Adrenal gland (tissue), 9 donors: ENCODE measurements at regions not wholly inside any gene's neighbourhood (a gene's known extent, or its start where the extent isn't known, plus 50 kb on each side); places are given as distances from the start of the nearest gene placed in this dataset.

Experiments used
- DNase-seq, 7 donors: peaks; one replicate each; pipeline ENCODE4 v3.0.0-alpha.2; 2019 to 2020
- H3K27ac ChIP-seq, 5 donors: fragments of 200-600 bp; sonication (generic) in 4 of 5; 1 replicate in 3 of 5; 2 replicates in 2 of 5; pipeline versions ENCODE4 v1.5.1 to v1.8.0; 2016 to 2020; ENCODE audit warnings: mild to moderate bottlenecking in 1 of 5
- H3K27me3 ChIP-seq: fragments of 200-600 bp; 2 replicates; pipeline ENCODE4 v1.8.0; 2021
- H3K36me3 ChIP-seq, 2 donors: fragments of 200-600 bp; replicated peaks in 1 of 2; 1 replicate in 1 of 2; 2 replicates in 1 of 2; pipeline versions ENCODE4 v1.5.1 to v1.8.0; 2018 to 2022
- H3K4me1 ChIP-seq, 2 donors: fragments of 200-600 bp; replicated peaks in 1 of 2; 1 replicate in 1 of 2; 2 replicates in 1 of 2; pipeline versions ENCODE4 v1.5.1 to v1.8.0; 2018 to 2021
- H3K4me3 ChIP-seq, 4 donors: fragments of 200-600 bp; sonication (generic) in 3 of 4; one replicate each; pipeline ENCODE4 v1.5.1; 2016 to 2018
- H3K9me3 ChIP-seq, 3 donors: fragments of 200-600 bp; sonication (generic) in 1 of 3; replicated peaks in 1 of 3; 1 replicate in 2 of 3; 2 replicates in 1 of 3; pipeline versions ENCODE4 v1.5.1 to v1.8.0; 2016 to 2021
- POLR2A ChIP-seq, 2 donors: fragments of 450-650 bp; IDR thresholded peaks; one replicate each; pipeline ENCODE4 v1.6.1; 2017; ENCODE audit warnings: antibody characterized with exemption in 2 of 2, mild to moderate bottlenecking in 2 of 2, moderate library complexity in 1 of 2
- WGBS, 4 donors: extraction: QIAGEN DNeasy Blood & Tissue Kit in 2 of 4; methylation state at CpG; one replicate each; pipeline versions ENCODE4 v1.1.5 to v1.1.7; 2013 to 2017; 5-methylcytosine and 5-hydroxymethylcytosine counted together
- intact Hi-C, 2 donors: fragments of 100-400 bp; cut with DNase I; formaldehyde crosslinking; loops; one replicate each; pipeline versions ENCODE4 v1.14.1 to v1.15.0; 2022 to 2023
- TF ChIP-seq, protein P1 (sequence below), 6 experiments: fragments of 450-650 bp in 4 of 6; fragments of 200-600 bp in 2 of 6; sonication (generic) in 1 of 6; IDR thresholded peaks; 1 replicate in 5 of 6; 2 replicates in 1 of 6; pipeline versions ENCODE4 v1.5.1 to v1.8.0; 2016 to 2021; ENCODE audit warnings: antibody characterized with exemption in 6 of 6, mild to moderate bottlenecking in 2 of 6, moderate library complexity in 1 of 6
- donor health status: healthy with polysubstance abuse.
- donor health status: Bipolar disorder and iron deficiency.
- donor health status: DM: yes; HTN: yes; CAD: no.
- donor health status: DM: no; HTN: no; CAD: no.
- donor health status: DM: no; HTN: no; CAD: no.

DNA sequence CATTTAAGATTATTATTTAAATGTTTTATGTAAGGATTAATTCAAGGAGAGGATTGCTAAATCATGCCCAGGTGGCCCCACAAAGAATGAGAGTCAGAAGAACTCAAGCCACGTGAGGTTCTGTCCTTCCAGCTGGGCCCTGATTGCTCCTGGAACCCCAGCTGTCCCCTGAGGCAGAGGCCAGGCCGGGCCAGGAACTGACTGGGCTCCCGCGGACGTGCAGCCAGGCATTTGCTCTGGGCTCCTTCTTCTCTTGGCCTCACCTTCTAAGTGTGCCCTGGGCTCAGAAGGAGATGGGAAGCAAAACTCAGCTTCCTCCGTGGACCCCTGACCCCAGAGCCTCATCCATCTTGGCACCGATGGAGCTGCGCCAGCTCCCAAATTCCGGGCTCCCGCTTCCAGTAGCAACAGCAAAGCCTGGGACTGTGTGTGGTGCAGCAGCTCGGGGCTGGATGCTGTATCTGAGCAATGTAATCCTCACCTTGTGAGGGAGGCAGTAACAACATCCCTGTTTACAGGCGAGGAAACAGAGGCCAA is 250.6 kb upstream of the PPP2R2D start:
- no peak for DNase-seq
- intact Hi-C loops: no loop called here
- no peak overlapping the region for H3K4me3 ChIP-seq
- no peaks in the 10 kb centered on the region for H3K27me3 ChIP-seq
- H3K27ac ChIP-seq: no peak overlapping the region
- no peak for TF ChIP-seq POLR2A (IDR thresholded peaks at IDR 0.05)
- TF ChIP-seq, protein P1, sequence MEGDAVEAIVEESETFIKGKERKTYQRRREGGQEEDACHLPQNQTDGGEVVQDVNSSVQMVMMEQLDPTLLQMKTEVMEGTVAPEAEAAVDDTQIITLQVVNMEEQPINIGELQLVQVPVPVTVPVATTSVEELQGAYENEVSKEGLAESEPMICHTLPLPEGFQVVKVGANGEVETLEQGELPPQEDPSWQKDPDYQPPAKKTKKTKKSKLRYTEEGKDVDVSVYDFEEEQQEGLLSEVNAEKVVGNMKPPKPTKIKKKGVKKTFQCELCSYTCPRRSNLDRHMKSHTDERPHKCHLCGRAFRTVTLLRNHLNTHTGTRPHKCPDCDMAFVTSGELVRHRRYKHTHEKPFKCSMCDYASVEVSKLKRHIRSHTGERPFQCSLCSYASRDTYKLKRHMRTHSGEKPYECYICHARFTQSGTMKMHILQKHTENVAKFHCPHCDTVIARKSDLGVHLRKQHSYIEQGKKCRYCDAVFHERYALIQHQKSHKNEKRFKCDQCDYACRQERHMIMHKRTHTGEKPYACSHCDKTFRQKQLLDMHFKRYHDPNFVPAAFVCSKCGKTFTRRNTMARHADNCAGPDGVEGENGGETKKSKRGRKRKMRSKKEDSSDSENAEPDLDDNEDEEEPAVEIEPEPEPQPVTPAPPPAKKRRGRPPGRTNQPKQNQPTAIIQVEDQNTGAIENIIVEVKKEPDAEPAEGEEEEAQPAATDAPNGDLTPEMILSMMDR (IDR thresholded peaks at IDR 0.05): no peak
- 55 to 62% (median 59%) methylated on average over 10 to 12 of the region's 12 CpGs for WGBS, 4 donors
- H3K36me3 ChIP-seq: no peaks in the 10 kb centered on the region
- H3K9me3 ChIP-seq: no peaks in the 10 kb centered on the region
- H3K4me1 ChIP-seq: peaks cover 7 to 8% of the 10 kb centered on the region in 2 donors

DNA sequence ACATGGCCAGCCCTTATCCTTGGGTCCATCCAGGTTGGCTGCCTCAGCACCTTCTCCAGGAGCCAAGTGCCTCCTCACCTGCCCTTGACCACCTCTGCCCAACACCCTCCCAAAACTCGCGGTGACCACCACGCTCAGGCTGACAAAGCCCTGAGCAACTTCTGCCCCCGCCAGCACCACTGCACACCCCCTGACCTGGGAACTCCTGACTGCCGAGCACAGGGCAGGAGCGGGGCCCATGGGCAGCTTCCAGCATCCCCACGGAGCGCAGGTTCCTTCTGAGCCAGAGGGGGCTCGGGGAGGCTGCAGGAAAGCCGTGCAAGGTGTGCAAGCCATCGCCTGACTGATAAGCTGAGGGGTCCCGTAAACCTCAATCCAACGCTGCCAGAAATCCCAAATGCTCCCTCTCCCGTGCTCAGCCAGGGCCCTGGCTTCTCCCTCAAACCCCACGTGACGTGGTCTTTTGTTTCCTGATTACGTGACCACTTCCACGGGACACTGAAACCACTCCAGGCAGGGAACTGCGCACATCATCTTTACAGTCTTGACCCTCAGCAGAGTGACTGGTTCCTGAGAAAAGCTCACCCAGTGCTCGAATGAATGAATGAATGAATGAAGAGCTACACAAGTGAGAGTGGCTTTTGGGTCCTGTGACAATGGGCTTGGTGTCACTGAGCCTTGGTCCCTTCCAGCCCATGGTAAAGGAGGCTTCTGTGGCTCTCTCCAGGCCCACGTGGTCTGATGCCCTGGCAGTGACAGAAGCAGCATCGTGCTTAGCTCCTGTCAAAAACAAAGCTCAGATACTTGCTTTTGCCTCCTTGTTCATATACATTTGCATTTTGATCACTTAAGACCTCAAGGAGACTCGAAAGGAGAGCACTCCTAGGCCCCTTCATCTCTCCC is 249.8 kb upstream of the PPP2R2D start:
- intact Hi-C loops: no loop called here
- peaks cover 7 to 11% of the 10 kb centered on the region in 2 donors for H3K4me1 ChIP-seq
- no peak overlapping the region for H3K4me3 ChIP-seq
- TF ChIP-seq POLR2A (IDR thresholded peaks at IDR 0.05): no peak
- no peak overlapping the region for H3K27ac ChIP-seq
- H3K36me3 ChIP-seq: no peaks in the 10 kb centered on the region
- no peaks in the 10 kb centered on the region for H3K9me3 ChIP-seq
- no peaks in the 10 kb centered on the region for H3K27me3 ChIP-seq
- 73 to 82% (median 80%) methylated on average over 18 to 23 of the region's 23 CpGs for WGBS, 4 donors
- no peak for DNase-seq

DNA sequence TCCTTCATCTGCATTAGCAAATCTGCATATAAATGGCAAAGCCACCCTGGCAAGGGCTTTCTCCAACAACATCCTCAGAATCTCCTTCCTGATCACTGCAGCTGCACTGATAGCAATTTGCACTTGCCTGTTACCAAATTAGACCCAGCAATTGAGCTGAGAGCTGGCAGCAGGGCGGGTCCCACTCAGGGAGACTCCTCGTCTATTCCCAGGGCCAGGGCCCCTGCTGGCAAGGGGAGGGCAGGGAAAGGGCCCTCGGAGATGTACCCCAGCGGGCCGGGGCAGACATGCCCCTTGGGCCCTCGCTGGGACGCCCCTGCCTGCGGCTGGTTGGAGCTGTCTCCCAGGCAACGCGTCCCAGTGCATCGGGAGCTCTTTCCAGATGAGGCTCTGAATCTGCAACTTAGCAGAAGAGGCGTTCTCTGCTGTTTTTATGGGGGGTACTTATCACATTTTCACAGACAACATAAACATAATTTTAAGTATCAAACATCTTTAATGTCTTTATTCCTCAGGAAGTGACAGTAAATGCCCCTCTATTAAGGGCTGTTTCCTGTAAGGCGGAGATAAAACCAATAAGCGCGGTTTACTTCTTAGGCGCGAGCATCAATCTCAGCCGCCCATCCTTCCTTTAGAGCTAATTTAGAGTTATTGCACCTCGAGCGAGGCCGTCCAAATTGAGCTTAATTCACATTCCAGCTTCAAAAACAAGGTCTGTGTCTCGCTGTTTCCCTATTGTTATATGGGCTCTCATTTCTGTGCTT is 249.0 kb upstream of the PPP2R2D start:
- intact Hi-C loops: no loop called here

DNA sequence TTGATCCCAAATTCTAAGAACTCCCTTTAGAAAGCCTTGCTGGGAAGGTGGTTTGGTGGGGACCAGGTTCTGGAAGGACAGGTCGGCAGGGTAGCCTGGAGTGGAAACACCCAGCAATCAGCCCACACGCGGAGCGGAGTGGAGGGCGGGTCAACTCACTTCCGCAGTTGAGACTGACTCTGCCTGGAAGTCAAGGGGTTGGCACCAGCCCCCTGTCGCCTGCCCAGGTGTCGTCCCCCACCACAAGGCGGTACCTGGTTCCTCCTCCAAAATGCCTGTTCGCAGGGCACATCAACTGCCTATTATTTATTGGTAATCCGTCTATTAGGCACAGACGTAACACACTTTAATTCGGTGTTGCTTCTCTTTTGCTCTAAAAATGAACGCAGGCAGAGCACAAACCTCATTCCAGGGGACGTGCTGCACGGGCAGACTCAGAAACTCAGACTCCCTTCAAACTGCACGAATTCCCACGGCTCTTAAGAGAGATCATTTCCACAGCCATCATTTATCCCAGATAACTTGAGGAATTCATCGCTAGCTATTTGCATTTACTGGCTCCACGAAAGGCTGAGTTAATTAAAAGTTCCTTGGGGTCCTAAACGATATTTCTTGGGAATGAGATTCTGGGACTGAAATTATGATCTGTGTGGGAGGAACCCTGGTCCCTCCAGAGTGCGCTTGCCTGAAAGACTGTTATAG is 248.2 kb upstream of the PPP2R2D start:
- intact Hi-C loops: no loop called here
- TF ChIP-seq, protein P1 (IDR thresholded peaks at IDR 0.05): no peak
- TF ChIP-seq POLR2A (IDR thresholded peaks at IDR 0.05): no peak
- no peaks in the 10 kb centered on the region for H3K27me3 ChIP-seq
- no peak overlapping the region for H3K27ac ChIP-seq
- no peak overlapping the region for H3K4me3 ChIP-seq
- peaks cover 7 to 11% of the 10 kb centered on the region in 2 donors for H3K4me1 ChIP-seq
- DNase-seq: no peak
- no peaks in the 10 kb centered on the region for H3K36me3 ChIP-seq
- WGBS, 4 donors: 58 to 68% (median 61%) methylated on average over 20 to 22 of the region's 22 CpGs
- H3K9me3 ChIP-seq: no peaks in the 10 kb centered on the region

More for the DNA sequence above, 249.0 kb upstream of the PPP2R2D start:
- no peak for DNase-seq
- H3K9me3 ChIP-seq: no peaks in the 10 kb centered on the region
- H3K27ac ChIP-seq: no peak overlapping the region
- H3K27me3 ChIP-seq: no peaks in the 10 kb centered on the region
- WGBS, 4 donors: 41 to 54% (median 45%) methylated on average over 16 to 22 of the region's 22 CpGs
- H3K4me1 ChIP-seq: peaks cover 7 to 11% of the 10 kb centered on the region in 2 donors
- TF ChIP-seq, protein P1 (IDR thresholded peaks at IDR 0.05): no peak
- TF ChIP-seq POLR2A (IDR thresholded peaks at IDR 0.05): no peak
- no peak overlapping the region for H3K4me3 ChIP-seq
- H3K36me3 ChIP-seq: no peaks in the 10 kb centered on the region
